ENCODE measurements at regions not wholly inside any gene's neighbourhood (a gene's known extent, or its start where the extent isn't known, plus 50 kb on each side); places are given as distances from the start of the nearest gene placed in this dataset.
A peak's percentile ranks its signal among the peaks of the same experiment; 100 is the strongest.

DNA sequence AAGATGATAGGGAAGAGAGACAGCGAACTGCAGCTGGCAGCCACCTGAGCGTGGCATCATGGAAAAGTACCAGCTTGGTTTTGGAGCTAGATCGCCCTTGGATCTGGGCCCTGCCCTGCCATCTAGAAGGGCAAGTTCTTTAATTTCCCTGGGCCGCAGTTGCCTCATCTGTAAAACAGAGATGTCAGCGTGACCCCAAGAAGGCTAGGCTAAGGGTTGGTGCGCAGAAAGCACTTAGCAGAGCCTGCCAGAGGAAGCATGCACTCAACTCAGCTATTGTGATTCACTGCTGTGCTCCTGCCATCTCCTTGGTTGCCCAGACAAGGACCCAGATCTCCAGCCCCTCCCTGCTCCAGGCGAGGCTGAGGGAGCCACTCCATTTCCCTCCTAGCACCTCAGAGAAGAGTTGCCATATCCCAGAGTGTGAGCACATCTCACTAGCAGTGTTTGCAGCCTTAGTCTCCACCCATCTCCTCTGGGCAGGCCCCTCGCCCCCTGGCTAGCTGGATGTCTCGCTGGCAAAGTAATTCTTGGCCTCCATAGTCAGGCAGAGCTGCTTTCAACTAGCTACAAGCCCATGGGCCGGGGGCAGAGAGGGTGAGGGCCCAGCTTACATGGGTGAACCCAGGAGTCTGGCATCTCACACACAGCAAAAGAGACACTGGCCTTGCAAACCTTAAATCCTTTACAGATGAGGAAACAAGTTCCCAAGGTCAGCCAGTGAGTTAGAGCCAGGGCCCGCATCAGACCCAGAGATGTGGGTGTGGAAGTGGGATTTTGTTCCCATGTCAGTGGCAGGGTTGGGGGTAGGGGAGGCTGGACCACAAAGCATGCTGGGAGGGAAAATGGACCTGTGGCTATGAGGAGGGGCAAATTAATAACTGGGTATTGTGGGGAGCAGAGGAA, 280.7 kb upstream of the TLE3 start:
- Histone ChIP-seq H3K36me3 (no peaks in the 10 kb centered on the region), H3K27me3 (replicated peaks; ENCODE audit: insufficient read depth) (no peaks in the 10 kb centered on the region), H3K4me1 (replicated peaks) (peaks cover 5% of the 10 kb centered on the region), H3K9me3 (no peaks in the 10 kb centered on the region), H3K4me3 (no peak overlapping the region), H3K27ac (no peak overlapping the region)
- TF ChIP-seq POLR2A (IDR thresholded peaks at IDR 0.05) (no peak), POLR2AphosphoS5 (IDR thresholded peaks at IDR 0.05) (no peak)
- TF ChIP-seq, protein P1, sequence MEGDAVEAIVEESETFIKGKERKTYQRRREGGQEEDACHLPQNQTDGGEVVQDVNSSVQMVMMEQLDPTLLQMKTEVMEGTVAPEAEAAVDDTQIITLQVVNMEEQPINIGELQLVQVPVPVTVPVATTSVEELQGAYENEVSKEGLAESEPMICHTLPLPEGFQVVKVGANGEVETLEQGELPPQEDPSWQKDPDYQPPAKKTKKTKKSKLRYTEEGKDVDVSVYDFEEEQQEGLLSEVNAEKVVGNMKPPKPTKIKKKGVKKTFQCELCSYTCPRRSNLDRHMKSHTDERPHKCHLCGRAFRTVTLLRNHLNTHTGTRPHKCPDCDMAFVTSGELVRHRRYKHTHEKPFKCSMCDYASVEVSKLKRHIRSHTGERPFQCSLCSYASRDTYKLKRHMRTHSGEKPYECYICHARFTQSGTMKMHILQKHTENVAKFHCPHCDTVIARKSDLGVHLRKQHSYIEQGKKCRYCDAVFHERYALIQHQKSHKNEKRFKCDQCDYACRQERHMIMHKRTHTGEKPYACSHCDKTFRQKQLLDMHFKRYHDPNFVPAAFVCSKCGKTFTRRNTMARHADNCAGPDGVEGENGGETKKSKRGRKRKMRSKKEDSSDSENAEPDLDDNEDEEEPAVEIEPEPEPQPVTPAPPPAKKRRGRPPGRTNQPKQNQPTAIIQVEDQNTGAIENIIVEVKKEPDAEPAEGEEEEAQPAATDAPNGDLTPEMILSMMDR (IDR thresholded peaks at IDR 0.05) = no peak
- DNase-seq (ENCODE audit: low spot score) = no peak
- 80% methylated on average over 11 of the region's 11 CpGs for WGBS
- intact Hi-C loops (cut with DNase I) = no loop called here

DNA sequence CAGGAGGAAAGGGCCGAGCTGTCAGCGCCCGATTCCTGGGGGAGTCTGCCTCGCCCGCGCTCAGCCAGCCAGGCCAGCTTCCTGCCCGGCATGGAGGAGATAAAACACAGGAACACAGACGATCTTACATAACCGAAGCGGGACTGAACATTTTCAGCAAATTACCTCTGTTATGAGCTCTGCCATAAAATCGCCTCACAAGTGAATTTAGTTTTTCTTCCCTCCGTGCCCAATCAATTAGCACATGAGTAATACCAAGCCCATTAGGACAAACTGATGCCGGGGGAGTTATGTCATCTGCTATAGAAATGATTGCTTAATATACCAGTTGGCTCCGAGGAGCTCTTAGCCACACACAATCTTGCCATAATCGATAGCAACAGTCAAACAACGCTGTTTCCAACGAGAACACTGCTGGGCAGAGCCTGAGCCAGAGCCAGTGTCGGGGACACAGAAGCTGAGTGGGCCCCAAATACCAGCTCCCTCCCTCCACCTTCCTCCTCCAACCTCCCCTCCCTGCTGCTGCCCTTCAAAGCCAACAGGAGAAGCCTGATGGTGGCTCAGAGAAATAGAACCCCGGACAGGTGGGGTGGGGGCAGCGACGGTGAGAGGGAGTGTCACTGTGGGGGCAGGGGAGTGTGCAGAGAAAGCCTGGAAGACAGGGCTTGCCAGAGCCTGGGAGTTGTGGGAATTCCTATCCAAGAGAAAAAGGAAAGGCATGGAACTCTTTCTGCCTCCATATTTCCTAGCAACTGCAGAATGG, 279.4 kb upstream of the TLE3 start:
- no peaks in the 10 kb centered on the region for H3K27me3 ChIP-seq (replicated peaks; ENCODE audit: insufficient read depth)
- no peaks in the 10 kb centered on the region for H3K9me3 ChIP-seq
- no peak for TF ChIP-seq POLR2A (IDR thresholded peaks at IDR 0.05)
- no peak for DNase-seq (ENCODE audit: low spot score)
- no peaks in the 10 kb centered on the region for H3K36me3 ChIP-seq
- WGBS = 12% methylated on average over 21 of the region's 21 CpGs
- H3K27ac ChIP-seq = no peak overlapping the region
- H3K4me3 ChIP-seq = no peak overlapping the region
- H3K4me1 ChIP-seq (replicated peaks) = peaks cover 5% of the 10 kb centered on the region
- intact Hi-C loops (cut with DNase I) = no loop called here

DNA sequence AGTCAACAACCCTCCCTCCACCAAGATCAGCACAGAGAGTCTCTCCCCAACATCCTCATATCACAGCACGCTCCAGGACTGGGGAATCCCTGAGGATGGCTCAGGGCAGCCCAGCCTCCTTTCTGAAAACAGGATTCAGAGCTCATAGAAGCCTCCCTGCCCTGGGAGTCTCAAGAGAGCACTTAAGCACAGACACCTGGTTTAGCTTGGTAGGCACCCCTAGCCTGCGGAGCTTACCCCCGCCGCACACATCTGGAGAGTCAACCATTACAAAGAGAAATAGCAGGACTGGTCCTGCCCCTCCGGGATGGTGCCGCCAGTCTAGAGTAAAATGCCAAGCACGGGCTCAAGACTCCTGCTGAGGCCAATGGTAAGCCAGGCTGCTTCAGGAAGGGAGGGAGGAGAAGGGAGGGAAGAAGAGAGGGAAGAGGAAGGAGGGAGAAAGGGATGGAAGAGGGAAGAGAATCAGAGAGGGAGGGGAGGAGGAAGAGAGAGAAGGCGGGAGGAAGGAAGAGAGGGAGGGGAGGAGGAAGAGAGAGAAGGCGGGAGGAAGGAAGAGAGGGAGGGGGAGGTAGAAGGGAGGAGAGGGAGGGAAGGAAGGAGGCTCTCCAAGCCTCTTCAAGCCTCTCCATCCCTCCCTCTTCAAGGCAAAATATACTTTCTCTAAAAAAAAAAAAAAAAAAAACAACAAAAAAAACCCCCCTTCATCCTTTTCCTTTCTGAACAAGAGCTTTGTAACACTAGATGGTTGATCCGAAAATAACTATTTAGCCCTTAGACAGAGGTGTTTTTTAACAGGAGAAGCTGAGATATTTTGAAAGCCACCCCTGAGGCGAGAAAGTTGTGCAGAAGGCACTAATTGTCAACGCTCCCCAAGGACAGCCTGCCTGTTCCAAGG, 278.6 kb upstream of the TLE3 start:
- Histone ChIP-seq H3K27ac (no peak overlapping the region), H3K27me3 (replicated peaks; ENCODE audit: insufficient read depth) (no peaks in the 10 kb centered on the region)
- WGBS = 69% methylated on average over 12 of the region's 12 CpGs

DNA sequence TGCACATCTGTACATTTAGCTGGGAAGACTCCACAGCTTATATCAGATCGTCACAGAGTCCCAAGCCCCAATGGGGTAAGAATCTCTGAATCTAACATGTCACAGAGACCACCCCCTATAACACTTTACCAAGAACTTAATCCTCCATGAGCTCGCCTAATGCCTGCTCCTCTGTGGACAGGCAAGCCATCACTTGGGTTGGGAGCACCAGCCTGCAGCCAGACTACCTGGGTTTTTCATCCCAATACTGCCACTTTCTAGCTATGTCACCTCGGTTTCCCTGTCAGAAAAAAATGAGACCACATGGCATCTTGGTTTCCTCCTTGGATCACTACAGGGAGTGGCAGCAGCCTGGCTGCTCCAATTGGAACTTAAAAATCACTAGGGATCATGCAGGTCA, 277.9 kb upstream of the TLE3 start:
- no peak for TF ChIP-seq POLR2AphosphoS5 (IDR thresholded peaks at IDR 0.05)
- no peak for TF ChIP-seq POLR2A (IDR thresholded peaks at IDR 0.05)
- TF ChIP-seq, protein P1 (IDR thresholded peaks at IDR 0.05) = no peak
- intact Hi-C loops (cut with DNase I) = no loop called here
- H3K27ac ChIP-seq = no peak overlapping the region
- 85% methylated on average over 3 of the region's 3 CpGs for WGBS
- H3K4me1 ChIP-seq (replicated peaks) = peaks cover 5% of the 10 kb centered on the region
- no peak for DNase-seq (ENCODE audit: low spot score)
- no peak overlapping the region for H3K4me3 ChIP-seq
- no peaks in the 10 kb centered on the region for H3K36me3 ChIP-seq
- H3K9me3 ChIP-seq = no peaks in the 10 kb centered on the region
- no peaks in the 10 kb centered on the region for H3K27me3 ChIP-seq (replicated peaks; ENCODE audit: insufficient read depth)

More for the DNA sequence above, 278.6 kb upstream of the TLE3 start:
- intact Hi-C loops (cut with DNase I) = no loop called here
- Histone ChIP-seq H3K9me3 (no peaks in the 10 kb centered on the region), H3K4me1 (replicated peaks) (peaks cover 5% of the 10 kb centered on the region), H3K36me3 (no peaks in the 10 kb centered on the region), H3K4me3 (no peak overlapping the region)
- no peak for DNase-seq (ENCODE audit: low spot score)
- TF ChIP-seq POLR2AphosphoS5 (IDR thresholded peaks at IDR 0.05) (no peak), POLR2A (IDR thresholded peaks at IDR 0.05) (no peak)
- TF ChIP-seq, protein P1 (IDR thresholded peaks at IDR 0.05) = no peak

DNA sequence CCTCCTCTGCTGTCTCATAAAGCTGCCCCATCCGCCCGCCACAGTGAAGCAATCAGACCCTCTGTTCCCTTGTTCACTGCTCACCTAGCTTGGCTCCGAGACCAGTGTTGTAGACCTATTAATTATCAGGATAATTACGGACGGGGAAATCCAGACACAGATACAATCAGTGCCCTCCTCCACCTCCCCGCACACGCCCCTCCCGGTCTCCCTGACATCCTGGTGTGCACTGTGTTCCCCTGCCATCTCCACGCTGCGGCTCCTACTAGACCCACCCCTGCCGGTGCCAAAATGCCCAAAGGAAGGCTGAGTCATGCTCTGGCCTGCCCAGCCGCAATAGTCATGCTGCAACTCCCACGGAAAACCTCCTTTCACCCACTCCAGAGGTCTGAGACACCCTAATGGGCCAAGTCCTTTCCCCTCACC, 277.3 kb upstream of the TLE3 start:
- Histone ChIP-seq H3K36me3 (no peaks in the 10 kb centered on the region), H3K27me3 (replicated peaks; ENCODE audit: insufficient read depth) (no peaks in the 10 kb centered on the region), H3K9me3 (no peaks in the 10 kb centered on the region), H3K4me3 (no peak overlapping the region), H3K4me1 (replicated peaks) (peaks cover 5% of the 10 kb centered on the region), H3K27ac (peak overlapping the region in 1 of 2 donors; percentile 21)
- TF ChIP-seq POLR2A (IDR thresholded peaks at IDR 0.05) (no peak), POLR2AphosphoS5 (IDR thresholded peaks at IDR 0.05) (peak; percentile 61)
- intact Hi-C loops (cut with DNase I) = no loop called here
- peak; percentile 73 for DNase-seq (ENCODE audit: low spot score)
- 22% methylated on average over 13 of the region's 13 CpGs for WGBS

Data from prostate gland (tissue), 2 donors.